A673 (cell line): ENCODE measurements at regions not wholly inside any gene's neighbourhood (a gene's known extent, or its start where the extent isn't known, plus 50 kb on each side); places are given as distances from the start of the nearest gene placed in this dataset.

Source experiments
- BruUV-seq: library from RNA; stranded (reverse); fragments of 400-500 nt; replicated peaks from 2 replicates; lab custom pipeline; 2021; lab: Mats Ljungman, UMichigan
- CTCF ChIA-PET: fragments of 300-600 bp; sonication (Branson Sonifier 250); formaldehyde crosslinking; loops from one replicate; lab custom pipeline; 2022; ENCODE audit warnings: antibody characterized with exemption; lab: Charles Lee
- POLR2A ChIA-PET: fragments of 300-600 bp; sonication (Branson Sonifier 250); formaldehyde crosslinking; loops from one replicate; lab custom pipeline; 2022; ENCODE audit warnings: antibody characterized with exemption; ENCODE audit not compliant: low non-redundant PET; lab: Charles Lee
- DNase-seq: peaks from one replicate; pipeline ENCODE4 v3.0.0-alpha.2; 2015; ENCODE audit warnings: low spot score
- H3K27ac ChIP-seq: fragments of 200-600 bp; sonication (generic); 2 replicates; pipeline ENCODE4 v1.5.1; 2016; ENCODE audit warnings: mixed run types, low read depth, mild to moderate bottlenecking, mixed read lengths, antibody characterized with exemption, low read length; ENCODE audit not compliant: poor library complexity, severe bottlenecking
- H3K27me3 ChIP-seq: fragments of 200-600 bp; sonication (generic); replicated peaks from 2 replicates; pipeline ENCODE4 v1.6.1; 2017; ENCODE audit warnings: mixed run types, low read depth, mild to moderate bottlenecking, mixed read lengths, antibody characterized with exemption, low read length; ENCODE audit not compliant: insufficient read depth, poor library complexity
- H3K36me3 ChIP-seq: fragments of 200-600 bp; sonication (generic); 2 replicates; pipeline ENCODE4 v1.6.1; 2016; ENCODE audit warnings: mixed run types, mild to moderate bottlenecking, mixed read lengths, antibody characterized with exemption, low read length; ENCODE audit not compliant: insufficient read depth, poor library complexity, severe bottlenecking
- H3K4me1 ChIP-seq: fragments of 200-600 bp; sonication (generic); 2 replicates; pipeline ENCODE4 v1.6.1; 2017; ENCODE audit warnings: mixed run types, mild to moderate bottlenecking, mixed read lengths, antibody characterized with exemption, low read length; ENCODE audit not compliant: insufficient read depth, poor library complexity, severe bottlenecking
- H3K4me3 ChIP-seq: fragments of 200-600 bp; sonication (generic); 2 replicates; pipeline ENCODE4 v1.5.1; 2016; ENCODE audit warnings: low read depth, mixed run types, mild to moderate bottlenecking, mixed read lengths, low read length; ENCODE audit not compliant: poor library complexity, severe bottlenecking
- H3K9me3 ChIP-seq: fragments of 200-600 bp; sonication (generic); 2 replicates; pipeline ENCODE4 v1.6.1; 2016; ENCODE audit warnings: mixed run types, low read depth, mild to moderate bottlenecking, mixed read lengths, antibody characterized with exemption, low read length; ENCODE audit not compliant: poor library complexity, severe bottlenecking
- CTCF ChIP-seq: fragments of 300-800, 200-600 bp; sonication (generic); conservative IDR thresholded peaks from 2 replicates; pipeline ENCODE4 v1.5.1; 2017; ENCODE audit warnings: low read depth, mild to moderate bottlenecking, antibody characterized with exemption, low read length, moderate library complexity, mixed read lengths
- EZH2 ChIP-seq: fragments of 200-600 bp; sonication (generic); IDR thresholded peaks from 2 replicates; pipeline ENCODE4 v1.6.1; 2017; ENCODE audit warnings: borderline replicate concordance, low read depth, mild to moderate bottlenecking, mixed read lengths, antibody characterized with exemption, low read length; ENCODE audit not compliant: poor library complexity, severe bottlenecking
- intact Hi-C: fragments of 100-400 bp; cut with micrococcal nuclease; formaldehyde crosslinking; loops from one replicate; pipeline ENCODE4 v1.10.0; 2022; ENCODE audit not compliant: unreplicated experiment

- ChIA-PET CTCF (no interaction called here), POLR2A (no interaction called here)
- Histone ChIP-seq H3K27ac (no peak overlapping the region), H3K36me3 (no peaks in the 10 kb centered on the region), H3K4me1 (peaks cover 19% of the 10 kb centered on the region), H3K27me3 (no peaks in the 10 kb centered on the region), H3K9me3 (no peaks in the 10 kb centered on the region), H3K4me3 (no peak overlapping the region)
- DNase-seq: no peak
- BruUV-seq: no TSS peak
- intact Hi-C loops: no loop called here
- no peak for TF ChIP-seq CTCF
- no peak for TF ChIP-seq EZH2
Measured at GRCh38 chr6:112831022-112831421, 483.9 kb downstream of the RFPL4B start.

- TF ChIP-seq EZH2 (no peak), CTCF (no peak)
- H3K36me3 ChIP-seq: no peaks in the 10 kb centered on the region
- no peak overlapping the region for H3K27ac ChIP-seq
- ChIA-PET POLR2A (no interaction called here), CTCF (no interaction called here)
- no TSS peak for BruUV-seq
- no peaks in the 10 kb centered on the region for H3K27me3 ChIP-seq
- intact Hi-C loops: no loop called here
- no peaks in the 10 kb centered on the region for H3K9me3 ChIP-seq
- peaks cover 13% of the 10 kb centered on the region for H3K4me1 ChIP-seq
- H3K4me3 ChIP-seq: no peak overlapping the region
- DNase-seq: no peak
Measured at GRCh38 chr6:112833581-112834131, 486.5 kb downstream of the RFPL4B start.

DNA sequence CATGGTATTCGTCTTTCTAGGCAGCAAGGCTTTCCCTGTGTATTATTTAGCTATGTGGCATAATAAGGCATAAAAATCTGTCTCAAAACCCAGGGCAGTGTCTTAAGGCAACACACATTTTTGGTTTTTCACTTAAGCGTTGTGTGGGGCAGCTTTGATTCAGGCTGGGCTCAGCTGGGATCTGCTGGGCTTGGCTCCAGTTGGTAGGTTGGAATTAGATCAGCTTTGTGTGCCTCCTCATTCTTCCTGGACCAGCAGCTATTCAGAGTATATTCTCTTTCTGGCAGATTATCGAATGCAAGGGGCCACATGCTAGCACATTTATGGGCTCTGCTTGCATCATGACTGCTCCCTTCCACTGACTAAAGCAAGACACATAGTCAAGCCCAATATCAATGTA is 487.9 kb downstream of the RFPL4B start:
- DNase-seq: no peak
- TF ChIP-seq CTCF (no peak), EZH2 (no peak)
- BruUV-seq: no TSS peak
- Histone ChIP-seq H3K36me3 (no peaks in the 10 kb centered on the region), H3K27ac (no peak overlapping the region), H3K27me3 (no peaks in the 10 kb centered on the region), H3K4me3 (no peak overlapping the region), H3K4me1 (peaks cover 27% of the 10 kb centered on the region), H3K9me3 (no peaks in the 10 kb centered on the region)
- ChIA-PET CTCF (no interaction called here), POLR2A (interaction anchor here (0.5 kb wide), 1 partner anchor 648 kb away, joined by 5 read pairs; no protein-coding TSS in a partner anchor)
- intact Hi-C loops: no loop called here
